ENCODE measurements at regions not wholly inside any gene's neighbourhood (a gene's known extent, or its start where the extent isn't known, plus 50 kb on each side); places are given as distances from the start of the nearest gene placed in this dataset.
A peak's percentile ranks its signal among the peaks of the same experiment; 100 is the strongest.

DNA sequence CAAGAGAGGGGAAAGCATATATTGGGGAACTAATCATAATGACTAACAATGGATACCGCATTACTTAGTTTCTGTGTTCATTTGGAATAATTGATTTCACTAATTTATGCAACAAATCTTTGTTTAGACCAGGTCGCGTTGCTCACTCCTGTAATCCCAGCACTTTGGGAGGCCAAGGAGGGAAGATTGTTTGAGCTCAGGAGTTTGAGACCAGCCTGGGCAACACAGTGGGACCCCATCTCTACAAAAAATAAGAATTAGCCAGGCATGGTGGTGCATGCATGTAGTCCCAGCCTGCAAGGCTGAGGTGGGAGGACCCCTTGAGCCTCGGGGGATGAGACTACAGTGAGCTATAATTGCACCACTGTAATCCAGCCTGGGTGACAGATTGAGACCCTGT is 585.7 kb upstream of the CBLB start:
- no peak for TF ChIP-seq CTCF (IDR thresholded peaks at IDR 0.05; ENCODE audit: extremely low read depth, missing control alignments)
- no peak for DNase-seq (ENCODE audit: low spot score)

DNA sequence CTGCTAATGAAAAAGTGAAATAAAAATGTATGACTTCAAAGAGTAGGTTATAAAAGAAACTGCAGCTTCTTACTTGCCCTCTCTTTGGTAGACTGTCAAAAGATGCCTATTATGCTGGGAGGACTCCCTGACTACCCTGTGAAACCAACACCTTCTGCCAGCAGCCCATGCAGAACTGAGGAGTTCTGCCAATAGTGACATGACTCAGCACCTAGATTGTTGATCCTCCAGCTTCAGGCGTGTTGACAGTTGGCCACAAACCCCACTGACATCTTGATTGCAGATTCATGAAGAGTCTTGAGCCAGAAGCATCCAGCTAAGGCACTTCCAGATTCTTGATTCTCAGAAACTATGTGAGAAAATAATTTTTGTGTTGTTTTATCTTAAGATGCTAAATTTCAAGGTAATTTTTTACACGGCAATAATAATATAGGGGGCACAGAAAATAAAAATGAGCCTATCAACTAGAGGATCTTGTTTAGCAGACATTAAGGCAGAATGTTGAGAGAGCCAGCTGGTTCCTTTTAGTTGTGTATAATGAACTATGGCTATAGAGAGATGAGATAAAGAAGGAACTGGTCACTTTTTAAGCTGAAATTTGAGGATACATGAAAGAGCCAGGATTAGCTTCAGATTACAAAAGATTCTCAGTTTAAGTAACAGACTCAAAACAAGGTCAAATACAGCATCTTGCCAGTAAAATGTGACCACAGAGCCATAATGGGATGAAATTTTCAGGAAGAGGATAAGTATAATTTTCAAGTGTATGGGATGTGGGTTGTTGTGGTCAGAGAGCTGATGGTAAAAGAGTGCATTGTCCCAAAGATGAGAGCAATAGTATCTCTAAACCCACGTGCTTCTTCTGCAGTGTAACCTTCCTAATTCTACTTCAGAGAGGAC is 588.7 kb upstream of the CBLB start:
- no peak for TF ChIP-seq CTCF (IDR thresholded peaks at IDR 0.05; ENCODE audit: extremely low read depth, missing control alignments)
- peak; percentile 18 for DNase-seq (ENCODE audit: low spot score)

GRCh38 chr3:106458952-106459351 is 590.1 kb upstream of the CBLB start:
- no peak for TF ChIP-seq CTCF (IDR thresholded peaks at IDR 0.05; ENCODE audit: extremely low read depth, missing control alignments)
- no peak for DNase-seq (ENCODE audit: low spot score)

GRCh38 chr3:106466881-106467280 is 598.1 kb upstream of the CBLB start:
- no peak for TF ChIP-seq CTCF (IDR thresholded peaks at IDR 0.05; ENCODE audit: extremely low read depth, missing control alignments)
- no peak for DNase-seq (ENCODE audit: low spot score)

DNA sequence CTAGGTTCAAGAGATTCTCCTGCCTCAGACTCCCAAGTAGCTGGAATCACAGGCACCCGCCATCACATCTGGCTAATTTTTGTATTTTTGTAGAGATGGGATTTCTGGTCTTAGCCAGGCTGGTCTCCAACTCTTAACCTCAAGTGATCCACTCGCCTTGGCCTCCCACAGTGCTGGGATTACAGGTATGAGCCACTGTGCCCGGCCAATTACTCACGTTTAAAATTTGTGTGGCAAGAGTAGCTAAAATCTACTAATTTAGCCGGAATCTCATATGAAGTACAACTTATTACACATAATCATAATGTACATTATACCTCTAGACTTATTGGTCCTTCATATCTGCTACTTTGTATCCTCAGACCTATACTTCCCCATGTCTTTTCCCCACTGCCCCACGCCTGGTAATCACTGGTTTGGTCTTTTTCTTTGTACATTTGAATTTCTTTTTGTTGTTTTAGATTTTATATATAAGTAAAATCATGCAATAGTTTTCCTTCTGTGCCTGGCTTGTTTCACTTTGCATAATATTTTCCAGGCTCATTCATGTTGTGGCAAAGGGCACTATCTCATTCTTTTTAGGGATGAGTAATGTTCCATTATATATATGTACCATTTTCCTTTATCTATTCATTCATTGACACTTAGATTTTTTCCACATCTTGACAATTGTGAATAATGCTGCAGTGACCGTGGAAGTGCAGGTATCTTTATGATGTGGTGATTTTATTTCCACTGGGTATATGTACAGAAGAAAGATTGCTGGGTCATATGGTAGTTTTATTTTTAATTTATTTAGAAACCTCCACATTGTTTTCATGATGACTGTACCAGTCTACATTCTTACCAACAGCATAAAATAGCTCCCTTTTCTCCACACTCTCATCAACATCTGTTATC is 605.0 kb upstream of the CBLB start:
- TF ChIP-seq CTCF (IDR thresholded peaks at IDR 0.05; ENCODE audit: extremely low read depth, missing control alignments), result no peak
- DNase-seq (ENCODE audit: low spot score), result no peak

- TF ChIP-seq CTCF (IDR thresholded peaks at IDR 0.05; ENCODE audit: extremely low read depth, missing control alignments), result no peak
- no peak for DNase-seq (ENCODE audit: low spot score)
These were observed 613.6 kb upstream of the CBLB start for GRCh38 chr3:106482451-106482850.

DNA sequence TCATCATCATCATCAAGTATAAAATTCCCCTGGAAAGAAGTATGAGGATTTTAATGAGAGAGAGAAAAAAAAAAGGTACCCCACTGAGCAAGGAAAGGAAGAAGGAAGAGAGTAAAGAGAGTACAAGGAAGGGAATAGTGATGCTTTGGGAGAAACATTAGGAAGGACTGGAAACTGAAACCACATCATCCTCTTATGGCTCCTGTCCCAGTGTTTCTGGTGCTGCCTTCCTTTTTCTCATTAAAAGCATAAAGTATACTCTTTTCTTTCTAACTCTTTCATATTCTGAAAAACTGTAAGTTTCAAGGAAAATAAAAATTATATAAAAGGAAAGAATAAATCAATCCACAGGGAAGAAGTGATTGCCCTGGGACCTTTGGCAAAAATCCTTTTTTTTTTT is 616.4 kb upstream of the CBLB start:
- DNase-seq (ENCODE audit: low spot score), result no peak

More for the DNA sequence above, 616.4 kb upstream of the CBLB start:
- TF ChIP-seq CTCF (IDR thresholded peaks at IDR 0.05; ENCODE audit: extremely low read depth, missing control alignments), result no peak

Data from GM20000 (cell line).